Parathyroid adenoma (tissue), 2 donors: ENCODE measurements at regions not wholly inside any gene's neighbourhood (a gene's known extent, or its start where the extent isn't known, plus 50 kb on each side); places are given as distances from the start of the nearest gene placed in this dataset.

Experiments used
- H2AFZ ChIP-seq: fragments of 300-600 bp; sonication (generic); one replicate; pipeline ENCODE4 v1.7.0; 2017; ENCODE audit warnings: antibody characterized with exemption, mild to moderate bottlenecking
- H3K27ac ChIP-seq: fragments of 300-600 bp; sonication (generic); one replicate; pipeline ENCODE4 v1.7.0; 2017
- H3K27me3 ChIP-seq: fragments of 300-600 bp; sonication (generic); one replicate; pipeline ENCODE4 v1.7.0; 2017; ENCODE audit warnings: low read length; ENCODE audit not compliant: control insufficient read depth, insufficient read depth
- H3K36me3 ChIP-seq: fragments of 300-600 bp; sonication (generic); one replicate; pipeline ENCODE4 v1.7.0; 2017; ENCODE audit warnings: low read length; ENCODE audit not compliant: control insufficient read depth, insufficient read depth
- H3K4me1 ChIP-seq: fragments of 300-600 bp; sonication (generic); one replicate; pipeline ENCODE4 v1.7.0; 2017; ENCODE audit warnings: control low read depth
- H3K4me2 ChIP-seq: fragments of 300-600 bp; sonication (generic); one replicate; pipeline ENCODE4 v1.7.0; 2017; ENCODE audit warnings: low read length
- H3K4me3 ChIP-seq: fragments of 300-600 bp; sonication (generic); one replicate; pipeline ENCODE4 v1.7.0; 2017; ENCODE audit warnings: low read depth, low read length
- H3K79me2 ChIP-seq: fragments of 300-600 bp; sonication (generic); one replicate; pipeline ENCODE4 v1.7.0; 2017; ENCODE audit warnings: control low read depth
- H3K9ac ChIP-seq: fragments of 300-600 bp; sonication (generic); one replicate; pipeline ENCODE4 v1.7.0; 2017; ENCODE audit warnings: mild to moderate bottlenecking
- H3K9me3 ChIP-seq: fragments of 300-600 bp; sonication (generic); one replicate; pipeline ENCODE4 v1.7.0; 2017; ENCODE audit warnings: low read length; ENCODE audit not compliant: control insufficient read depth
- TF ChIP-seq, protein P1 (sequence below): fragments of 300-600 bp; sonication (generic); IDR thresholded peaks from one replicate; pipeline ENCODE4 v1.7.0; 2017; ENCODE audit warnings: antibody characterized with exemption, mild to moderate bottlenecking
- donor health status: primary hyperparathyroidism.

DNA sequence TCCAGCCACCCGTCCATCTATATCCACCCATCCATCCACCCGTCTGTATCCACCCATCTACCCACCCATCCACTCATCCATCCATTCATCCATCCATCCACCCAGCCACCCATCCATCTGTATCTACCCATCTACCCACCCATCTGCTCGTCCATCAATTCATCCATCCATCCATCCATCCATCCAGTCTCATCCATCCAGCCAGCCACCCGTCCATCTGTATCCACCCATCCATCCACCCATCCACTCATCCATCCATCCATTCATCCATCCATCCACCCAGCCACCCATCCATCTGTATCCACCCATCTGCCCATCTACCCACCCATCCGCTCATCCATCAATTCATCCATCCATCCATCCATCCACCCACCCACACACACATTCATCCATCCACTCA, 73.2 kb downstream of the UNCX start:
- Histone ChIP-seq H3K9me3 (no peaks in the 10 kb centered on the region), H3K27ac (no peak overlapping the region), H2AFZ (no peak overlapping the region), H3K36me3 (no peaks in the 10 kb centered on the region), H3K79me2 (no peaks in the 10 kb centered on the region), H3K9ac (no peak overlapping the region), H3K4me1 (no peaks in the 10 kb centered on the region), H3K4me2 (no peak overlapping the region), H3K4me3 (no peak overlapping the region), H3K27me3 (peaks cover 4% of the 10 kb centered on the region)
- TF ChIP-seq, protein P1, sequence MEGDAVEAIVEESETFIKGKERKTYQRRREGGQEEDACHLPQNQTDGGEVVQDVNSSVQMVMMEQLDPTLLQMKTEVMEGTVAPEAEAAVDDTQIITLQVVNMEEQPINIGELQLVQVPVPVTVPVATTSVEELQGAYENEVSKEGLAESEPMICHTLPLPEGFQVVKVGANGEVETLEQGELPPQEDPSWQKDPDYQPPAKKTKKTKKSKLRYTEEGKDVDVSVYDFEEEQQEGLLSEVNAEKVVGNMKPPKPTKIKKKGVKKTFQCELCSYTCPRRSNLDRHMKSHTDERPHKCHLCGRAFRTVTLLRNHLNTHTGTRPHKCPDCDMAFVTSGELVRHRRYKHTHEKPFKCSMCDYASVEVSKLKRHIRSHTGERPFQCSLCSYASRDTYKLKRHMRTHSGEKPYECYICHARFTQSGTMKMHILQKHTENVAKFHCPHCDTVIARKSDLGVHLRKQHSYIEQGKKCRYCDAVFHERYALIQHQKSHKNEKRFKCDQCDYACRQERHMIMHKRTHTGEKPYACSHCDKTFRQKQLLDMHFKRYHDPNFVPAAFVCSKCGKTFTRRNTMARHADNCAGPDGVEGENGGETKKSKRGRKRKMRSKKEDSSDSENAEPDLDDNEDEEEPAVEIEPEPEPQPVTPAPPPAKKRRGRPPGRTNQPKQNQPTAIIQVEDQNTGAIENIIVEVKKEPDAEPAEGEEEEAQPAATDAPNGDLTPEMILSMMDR = no peak

DNA sequence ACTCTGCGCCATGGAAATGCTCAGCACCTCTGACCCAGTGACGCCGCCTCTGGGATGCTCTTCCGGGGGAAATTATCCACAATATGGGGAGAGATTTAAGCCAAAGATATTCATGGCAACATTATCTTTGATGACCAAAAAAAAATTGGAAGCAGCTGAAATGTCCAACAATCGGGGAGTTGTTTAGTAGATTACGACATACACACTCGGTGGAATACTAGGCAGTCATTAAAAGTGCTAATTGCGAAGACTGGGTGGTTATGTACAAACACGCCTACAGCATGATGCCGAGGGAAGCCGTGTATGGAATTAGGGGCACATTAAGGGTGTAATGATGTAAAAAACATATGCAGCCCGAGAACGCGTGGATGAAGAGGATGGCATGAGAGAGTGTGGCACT, 75.2 kb downstream of the UNCX start:
- Histone ChIP-seq H3K4me3 (no peak overlapping the region), H3K36me3 (no peaks in the 10 kb centered on the region), H3K9ac (no peak overlapping the region), H3K4me1 (no peaks in the 10 kb centered on the region), H2AFZ (no peak overlapping the region), H3K27me3 (no peaks in the 10 kb centered on the region), H3K27ac (no peak overlapping the region), H3K9me3 (no peaks in the 10 kb centered on the region), H3K79me2 (no peaks in the 10 kb centered on the region), H3K4me2 (no peak overlapping the region)
- TF ChIP-seq, protein P1 = no peak

GRCh38 chr7:1309290-1309689, 76.6 kb downstream of the UNCX start:
- Histone ChIP-seq H3K4me1 (no peaks in the 10 kb centered on the region), H3K79me2 (no peaks in the 10 kb centered on the region), H3K4me3 (no peak overlapping the region), H2AFZ (no peak overlapping the region), H3K9ac (no peak overlapping the region), H3K36me3 (no peaks in the 10 kb centered on the region), H3K4me2 (no peak overlapping the region), H3K27ac (no peak overlapping the region), H3K9me3 (no peaks in the 10 kb centered on the region), H3K27me3 (no peaks in the 10 kb centered on the region)
- TF ChIP-seq, protein P1 = no peak

GRCh38 chr7:1309996-1310395, 77.3 kb downstream of the UNCX start:
- TF ChIP-seq, protein P1 = no peak
- Histone ChIP-seq H3K4me3 (no peak overlapping the region), H3K9me3 (no peaks in the 10 kb centered on the region), H3K9ac (no peak overlapping the region), H3K36me3 (no peaks in the 10 kb centered on the region), H3K79me2 (no peaks in the 10 kb centered on the region), H3K4me2 (no peak overlapping the region), H2AFZ (no peak overlapping the region), H3K27me3 (no peaks in the 10 kb centered on the region), H3K4me1 (no peaks in the 10 kb centered on the region), H3K27ac (no peak overlapping the region)

GRCh38 chr7:1310936-1311335, 78.3 kb downstream of the UNCX start:
- H3K27ac ChIP-seq = no peak overlapping the region
- no peaks in the 10 kb centered on the region for H3K27me3 ChIP-seq
- TF ChIP-seq, protein P1 = no peak
- no peak overlapping the region for H3K4me2 ChIP-seq
- H3K9me3 ChIP-seq = no peaks in the 10 kb centered on the region
- H3K79me2 ChIP-seq = no peaks in the 10 kb centered on the region
- no peak overlapping the region for H2AFZ ChIP-seq
- H3K36me3 ChIP-seq = no peaks in the 10 kb centered on the region
- H3K4me3 ChIP-seq = no peak overlapping the region
- H3K4me1 ChIP-seq = no peaks in the 10 kb centered on the region
- H3K9ac ChIP-seq = no peak overlapping the region
